ENCODE measurements at regions not wholly inside any gene's neighbourhood (a gene's known extent, or its start where the extent isn't known, plus 50 kb on each side); places are given as distances from the start of the nearest gene placed in this dataset.

- TF ChIP-seq CTCF (IDR thresholded peaks at IDR 0.05) (no peak), ZFX (IDR thresholded peaks at IDR 0.05; ENCODE audit: borderline replicate concordance) (no peak)
- H3K27ac ChIP-seq: no peak overlapping the region
Measured at GRCh38 chr5:117671551-117671950, 1096.9 kb upstream of the SEMA6A start.

GRCh38 chr5:117667105-117667504 lies 1092.5 kb upstream of the SEMA6A start:
- no peak overlapping the region for H3K27ac ChIP-seq
- TF ChIP-seq ZFX (IDR thresholded peaks at IDR 0.05; ENCODE audit: borderline replicate concordance) (no peak), CTCF (IDR thresholded peaks at IDR 0.05) (no peak)

DNA sequence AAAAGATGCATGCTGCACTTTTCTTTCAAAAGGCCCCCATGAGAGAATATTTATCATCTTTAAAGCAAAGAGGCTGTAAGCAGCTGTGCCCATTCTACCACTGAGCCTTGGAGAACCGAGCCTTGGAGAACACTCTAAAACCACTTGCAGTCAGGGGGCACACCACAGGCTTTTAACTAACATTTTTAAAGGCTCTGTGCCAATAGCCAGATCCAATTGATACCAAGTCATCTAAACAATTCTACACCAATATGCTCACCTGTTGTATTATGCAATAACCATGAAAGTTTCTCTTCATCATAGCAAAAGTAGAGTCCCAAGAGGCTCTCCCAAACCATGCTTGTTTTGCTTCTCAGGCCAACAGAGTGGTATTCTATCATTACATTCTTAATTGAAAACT lies 1090.5 kb upstream of the SEMA6A start:
- H3K27ac ChIP-seq: no peak overlapping the region
- no peak for TF ChIP-seq ZFX (IDR thresholded peaks at IDR 0.05; ENCODE audit: borderline replicate concordance)
- no peak for TF ChIP-seq CTCF (IDR thresholded peaks at IDR 0.05)

- no peak overlapping the region for H3K27ac ChIP-seq
- TF ChIP-seq ZFX (IDR thresholded peaks at IDR 0.05; ENCODE audit: borderline replicate concordance) (no peak), CTCF (IDR thresholded peaks at IDR 0.05) (no peak)
Measured at GRCh38 chr5:117662361-117662760, 1087.7 kb upstream of the SEMA6A start.

GRCh38 chr5:117657541-117657940 lies 1082.9 kb upstream of the SEMA6A start:
- TF ChIP-seq ZFX (IDR thresholded peaks at IDR 0.05; ENCODE audit: borderline replicate concordance) (no peak), CTCF (IDR thresholded peaks at IDR 0.05) (no peak)
- H3K27ac ChIP-seq: no peak overlapping the region

DNA sequence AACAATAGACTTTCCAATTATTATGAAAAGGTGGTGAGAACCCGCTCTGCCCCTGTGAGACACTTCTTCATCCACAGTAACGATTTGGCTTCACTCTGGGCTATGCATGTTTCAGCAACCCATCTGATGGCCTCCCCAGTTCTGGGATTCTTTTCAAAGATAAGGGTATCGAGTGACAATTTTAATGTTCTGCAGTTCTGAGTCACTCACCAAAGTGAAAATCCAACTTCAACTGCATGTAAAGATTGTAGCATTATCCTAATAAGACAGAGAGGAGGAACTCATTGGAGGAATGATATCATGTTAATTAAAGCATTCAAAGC lies 1078.3 kb upstream of the SEMA6A start:
- no peak overlapping the region for H3K27ac ChIP-seq
- TF ChIP-seq CTCF (IDR thresholded peaks at IDR 0.05) (no peak), ZFX (IDR thresholded peaks at IDR 0.05; ENCODE audit: borderline replicate concordance) (no peak)

- no peak overlapping the region for H3K27ac ChIP-seq
- TF ChIP-seq ZFX (IDR thresholded peaks at IDR 0.05; ENCODE audit: borderline replicate concordance): no peak
- no peak for TF ChIP-seq CTCF (IDR thresholded peaks at IDR 0.05)
Measured at GRCh38 chr5:117652036-117652957, 1077.7 kb upstream of the SEMA6A start.

Data from 22Rv1 (cell line).